Stimulated activated CD8-positive, alpha-beta memory T cell treated with anti-CD3 and anti-CD28 coated beads, Interleukin-7, amount 100 ng/mL, for 4 hours (primary cell): ENCODE measurements at regions not wholly inside any gene's neighbourhood (a gene's known extent, or its start where the extent isn't known, plus 50 kb on each side); places are given as distances from the start of the nearest gene placed in this dataset.

Source experiments
- DNase-seq, 2 donors: peaks; one replicate each; pipeline ENCODE4 v3.0.0-alpha.2; 2020; ENCODE audit warnings: low read depth in 2 of 2

GRCh38 chr15:46312133-46312740 is 677.4 kb downstream of the SQOR start:
- peak in 1 of 2 donors; percentile 8 for DNase-seq

GRCh38 chr15:46315434-46315833 is 680.6 kb downstream of the SQOR start:
- no peak for DNase-seq

- no peak for DNase-seq
Measured at GRCh38 chr15:46316024-46316423, 681.2 kb downstream of the SQOR start.

- DNase-seq = no peak
Measured at GRCh38 chr15:46317029-46317428, 682.2 kb downstream of the SQOR start.

- DNase-seq = no peak
Measured at GRCh38 chr15:46322753-46323152, 687.9 kb downstream of the SQOR start.

- no peak for DNase-seq
Measured at GRCh38 chr15:46326173-46326572, 691.3 kb downstream of the SQOR start.

- no peak for DNase-seq
Measured at GRCh38 chr15:46328821-46329220, 694.0 kb downstream of the SQOR start.

GRCh38 chr15:46329876-46330275 is 695.0 kb downstream of the SQOR start:
- DNase-seq = no peak

- DNase-seq = no peak
Measured at GRCh38 chr15:46331546-46331945, 696.7 kb downstream of the SQOR start.

- no peak for DNase-seq
Measured at GRCh38 chr15:46343196-46343935, 708.5 kb downstream of the SQOR start.

GRCh38 chr15:46344115-46344724 is 709.4 kb downstream of the SQOR start:
- no peak for DNase-seq

GRCh38 chr15:46344915-46345314 is 710.1 kb downstream of the SQOR start:
- DNase-seq = no peak

GRCh38 chr15:46354443-46354842 is 719.6 kb downstream of the SQOR start:
- no peak for DNase-seq

- DNase-seq = no peak
Measured at GRCh38 chr15:46365572-46365971, 730.7 kb downstream of the SQOR start.

- DNase-seq = no peak
Measured at GRCh38 chr15:46366360-46367007, 731.7 kb downstream of the SQOR start.

- DNase-seq = no peak
Measured at GRCh38 chr15:46383978-46384377, 749.1 kb downstream of the SQOR start.

- no peak for DNase-seq
Measured at GRCh38 chr15:46386356-46386755, 751.5 kb downstream of the SQOR start.

GRCh38 chr15:46389739-46390138 is 754.9 kb downstream of the SQOR start:
- DNase-seq = no peak

GRCh38 chr15:46394463-46394862 is 759.6 kb downstream of the SQOR start:
- no peak for DNase-seq

GRCh38 chr15:46408312-46408711 is 773.5 kb downstream of the SQOR start:
- DNase-seq = no peak

GRCh38 chr15:46409841-46410301 is 775.0 kb downstream of the SQOR start:
- no peak for DNase-seq

GRCh38 chr15:46410705-46411104 is 775.9 kb downstream of the SQOR start:
- DNase-seq = no peak

- no peak for DNase-seq
Measured at GRCh38 chr15:46411900-46412299, 777.1 kb downstream of the SQOR start.
